ENCODE measurements at regions not wholly inside any gene's neighbourhood (a gene's known extent, or its start where the extent isn't known, plus 50 kb on each side); places are given as distances from the start of the nearest gene placed in this dataset.

DNA sequence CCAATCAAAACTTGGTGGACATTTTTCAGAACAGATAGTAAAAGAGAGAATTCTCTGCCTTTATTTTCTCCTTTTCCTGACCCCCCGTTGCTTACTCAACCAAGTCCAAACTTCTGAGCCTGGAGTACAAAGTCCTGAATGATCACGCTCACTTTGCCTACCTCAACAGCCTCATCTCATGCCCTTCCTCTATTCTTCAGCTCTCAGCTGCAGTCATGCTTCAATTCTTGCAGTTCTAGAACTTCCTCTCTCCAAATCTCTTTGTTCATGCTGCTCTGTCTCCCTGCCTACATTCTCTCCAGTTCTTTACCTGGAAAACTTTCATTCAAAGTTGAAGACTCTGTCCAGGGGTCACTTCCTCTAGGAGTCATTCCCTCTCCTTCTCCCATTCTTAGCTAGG lies 398.5 kb upstream of the SLC24A2 start:
- H3K27ac Mint-ChIP-seq (ENCODE audit: unreplicated experiment), result no peak overlapping the region
- no peaks in the 10 kb centered on the region for H3K9me3 Mint-ChIP-seq (ENCODE audit: unreplicated experiment)
- TF ChIP-seq, protein P1, sequence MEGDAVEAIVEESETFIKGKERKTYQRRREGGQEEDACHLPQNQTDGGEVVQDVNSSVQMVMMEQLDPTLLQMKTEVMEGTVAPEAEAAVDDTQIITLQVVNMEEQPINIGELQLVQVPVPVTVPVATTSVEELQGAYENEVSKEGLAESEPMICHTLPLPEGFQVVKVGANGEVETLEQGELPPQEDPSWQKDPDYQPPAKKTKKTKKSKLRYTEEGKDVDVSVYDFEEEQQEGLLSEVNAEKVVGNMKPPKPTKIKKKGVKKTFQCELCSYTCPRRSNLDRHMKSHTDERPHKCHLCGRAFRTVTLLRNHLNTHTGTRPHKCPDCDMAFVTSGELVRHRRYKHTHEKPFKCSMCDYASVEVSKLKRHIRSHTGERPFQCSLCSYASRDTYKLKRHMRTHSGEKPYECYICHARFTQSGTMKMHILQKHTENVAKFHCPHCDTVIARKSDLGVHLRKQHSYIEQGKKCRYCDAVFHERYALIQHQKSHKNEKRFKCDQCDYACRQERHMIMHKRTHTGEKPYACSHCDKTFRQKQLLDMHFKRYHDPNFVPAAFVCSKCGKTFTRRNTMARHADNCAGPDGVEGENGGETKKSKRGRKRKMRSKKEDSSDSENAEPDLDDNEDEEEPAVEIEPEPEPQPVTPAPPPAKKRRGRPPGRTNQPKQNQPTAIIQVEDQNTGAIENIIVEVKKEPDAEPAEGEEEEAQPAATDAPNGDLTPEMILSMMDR (IDR thresholded peaks at IDR 0.05), result no peak
- peaks cover 29% of the 10 kb centered on the region for H3K27me3 Mint-ChIP-seq (ENCODE audit: unreplicated experiment)
- no peaks in the 10 kb centered on the region for H3K4me1 Mint-ChIP-seq (ENCODE audit: unreplicated experiment)
- no peak overlapping the region for H3K4me3 Mint-ChIP-seq (ENCODE audit: unreplicated experiment)
- no peaks in the 10 kb centered on the region for H3K36me3 Mint-ChIP-seq (ENCODE audit: unreplicated experiment)
- DNase-seq (ENCODE audit: extremely low spot score, unreplicated experiment), result no peak

DNA sequence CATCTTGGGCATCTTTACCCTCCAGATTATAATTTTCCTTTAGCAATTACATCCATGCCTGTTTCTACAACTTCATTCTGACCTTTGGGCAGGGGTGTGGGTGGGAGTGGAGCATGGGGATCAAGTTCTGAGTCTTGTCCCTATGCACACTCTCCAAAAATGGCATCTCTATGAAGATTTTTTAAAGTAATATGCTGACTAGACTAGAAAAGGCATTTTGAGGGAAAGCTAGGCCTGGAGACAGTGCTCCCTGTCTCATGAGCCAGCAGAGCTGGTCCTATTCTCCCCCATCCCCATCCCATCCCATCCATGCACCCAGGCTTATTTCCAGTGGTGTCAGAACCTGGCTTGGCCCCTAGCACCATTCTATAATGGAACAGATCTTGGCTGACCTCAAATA lies 398.0 kb upstream of the SLC24A2 start:
- no peak for DNase-seq (ENCODE audit: extremely low spot score, unreplicated experiment)
- Mint-ChIP-seq H3K27me3 (ENCODE audit: unreplicated experiment) (peaks cover 27% of the 10 kb centered on the region), H3K36me3 (ENCODE audit: unreplicated experiment) (no peaks in the 10 kb centered on the region), H3K27ac (ENCODE audit: unreplicated experiment) (no peak overlapping the region), H3K9me3 (ENCODE audit: unreplicated experiment) (no peaks in the 10 kb centered on the region), H3K4me1 (ENCODE audit: unreplicated experiment) (no peaks in the 10 kb centered on the region), H3K4me3 (ENCODE audit: unreplicated experiment) (no peak overlapping the region)
- TF ChIP-seq, protein P1 (IDR thresholded peaks at IDR 0.05), result no peak

DNA sequence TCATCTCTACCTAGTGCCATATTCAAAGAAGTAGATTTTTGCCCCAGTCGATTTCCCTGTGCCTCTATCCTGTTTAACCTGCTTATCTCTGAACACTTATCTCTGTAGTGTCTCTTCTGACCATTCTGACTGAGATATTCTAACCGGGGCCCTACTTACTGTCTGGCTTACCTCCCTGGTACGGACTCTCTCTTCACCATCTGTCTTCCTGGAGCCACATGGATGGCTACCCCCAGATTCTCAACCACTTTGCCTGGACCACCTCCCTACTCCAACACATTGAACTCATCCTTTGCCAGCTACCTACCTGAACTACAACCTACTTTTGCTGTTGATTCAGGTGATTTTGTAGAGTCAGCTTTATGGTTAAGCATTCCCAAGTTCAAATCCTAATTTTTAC lies 397.4 kb upstream of the SLC24A2 start:
- H3K27ac Mint-ChIP-seq (ENCODE audit: unreplicated experiment), result no peak overlapping the region
- H3K27me3 Mint-ChIP-seq (ENCODE audit: unreplicated experiment), result peaks cover 29% of the 10 kb centered on the region
- H3K4me3 Mint-ChIP-seq (ENCODE audit: unreplicated experiment), result no peak overlapping the region
- no peaks in the 10 kb centered on the region for H3K4me1 Mint-ChIP-seq (ENCODE audit: unreplicated experiment)
- TF ChIP-seq, protein P1 (IDR thresholded peaks at IDR 0.05), result no peak
- H3K36me3 Mint-ChIP-seq (ENCODE audit: unreplicated experiment), result no peaks in the 10 kb centered on the region
- no peaks in the 10 kb centered on the region for H3K9me3 Mint-ChIP-seq (ENCODE audit: unreplicated experiment)
- DNase-seq (ENCODE audit: extremely low spot score, unreplicated experiment), result no peak

DNA sequence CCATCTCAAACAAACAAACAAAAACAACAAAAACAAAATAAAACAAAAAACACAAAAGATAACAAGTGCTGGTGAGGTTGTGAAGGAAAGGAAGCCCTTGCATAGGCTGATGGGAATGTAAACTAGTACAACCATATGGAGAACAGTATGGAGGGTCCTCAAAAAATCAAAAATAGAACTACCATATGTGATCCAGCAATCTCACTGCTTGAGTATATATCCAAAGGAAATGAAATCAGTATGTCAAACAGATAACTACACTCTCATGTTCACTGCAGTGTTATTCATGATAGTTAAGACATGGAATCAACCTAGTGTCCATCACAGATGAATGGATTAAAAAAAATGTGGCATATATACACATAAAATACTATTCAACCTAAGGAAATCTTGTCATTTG lies 395.7 kb upstream of the SLC24A2 start:
- H3K27ac Mint-ChIP-seq (ENCODE audit: unreplicated experiment), result no peak overlapping the region
- DNase-seq (ENCODE audit: extremely low spot score, unreplicated experiment), result no peak
- H3K36me3 Mint-ChIP-seq (ENCODE audit: unreplicated experiment), result no peaks in the 10 kb centered on the region
- H3K27me3 Mint-ChIP-seq (ENCODE audit: unreplicated experiment), result peaks cover 29% of the 10 kb centered on the region
- no peaks in the 10 kb centered on the region for H3K4me1 Mint-ChIP-seq (ENCODE audit: unreplicated experiment)
- TF ChIP-seq, protein P1 (IDR thresholded peaks at IDR 0.05), result no peak
- no peak overlapping the region for H3K4me3 Mint-ChIP-seq (ENCODE audit: unreplicated experiment)
- no peaks in the 10 kb centered on the region for H3K9me3 Mint-ChIP-seq (ENCODE audit: unreplicated experiment)

DNA sequence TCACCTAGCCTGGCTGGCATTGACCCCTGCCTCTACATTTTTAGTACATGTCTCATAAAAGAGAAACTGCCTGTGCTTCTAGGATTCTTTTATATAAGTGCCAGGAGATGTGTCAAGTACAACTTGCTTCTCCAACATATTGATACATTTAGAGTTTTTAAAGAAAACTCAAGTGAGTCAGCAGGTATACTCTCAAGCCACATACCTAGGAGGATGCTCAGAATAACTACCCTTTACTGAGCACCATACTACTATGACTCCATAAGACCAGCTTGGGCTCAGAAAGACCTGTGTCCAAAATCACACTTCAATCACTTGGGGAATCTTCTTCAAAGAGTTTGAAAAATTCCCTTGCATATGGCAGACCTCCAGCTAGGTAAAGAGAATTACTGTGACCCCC lies 389.8 kb upstream of the SLC24A2 start:
- Mint-ChIP-seq H3K4me3 (ENCODE audit: unreplicated experiment) (no peak overlapping the region), H3K4me1 (ENCODE audit: unreplicated experiment) (no peaks in the 10 kb centered on the region), H3K27ac (ENCODE audit: unreplicated experiment) (no peak overlapping the region), H3K27me3 (ENCODE audit: unreplicated experiment) (peaks cover 49% of the 10 kb centered on the region), H3K9me3 (ENCODE audit: unreplicated experiment) (no peaks in the 10 kb centered on the region), H3K36me3 (ENCODE audit: unreplicated experiment) (no peaks in the 10 kb centered on the region)
- no peak for DNase-seq (ENCODE audit: extremely low spot score, unreplicated experiment)
- TF ChIP-seq, protein P1 (IDR thresholded peaks at IDR 0.05), result no peak
